HG02852 (cell line): ENCODE measurements at regions not wholly inside any gene's neighbourhood (a gene's known extent, or its start where the extent isn't known, plus 50 kb on each side); places are given as distances from the start of the nearest gene placed in this dataset.

Experiments
- ATAC-seq: cut with Tn5 transposase; IDR thresholded peaks from one replicate; pipeline ENCODE4 v1.9.1; 2021; ENCODE audit warnings: mild to moderate bottlenecking, moderate library complexity; ENCODE audit not compliant: unreplicated experiment

DNA sequence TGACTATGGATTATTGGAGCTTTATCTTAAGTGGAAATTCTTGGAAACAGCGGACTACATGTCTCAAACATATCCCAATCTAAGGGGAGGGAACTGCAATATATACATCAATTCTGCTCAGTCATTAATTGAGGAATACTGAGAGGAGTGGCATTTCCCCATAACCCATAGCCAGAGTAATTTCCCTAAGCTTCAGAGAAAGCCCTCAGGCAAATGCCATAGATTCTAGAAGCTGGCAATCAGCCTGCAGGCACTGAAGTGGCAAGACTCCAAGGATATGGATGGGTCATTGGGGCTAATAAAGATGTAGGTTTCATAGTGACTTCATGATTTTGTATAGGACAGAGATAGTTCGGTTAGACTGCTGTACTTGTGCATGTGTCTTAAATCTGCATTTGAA, 1960.5 kb upstream of the PIK3C3 start:
- ATAC-seq, result no peak

DNA sequence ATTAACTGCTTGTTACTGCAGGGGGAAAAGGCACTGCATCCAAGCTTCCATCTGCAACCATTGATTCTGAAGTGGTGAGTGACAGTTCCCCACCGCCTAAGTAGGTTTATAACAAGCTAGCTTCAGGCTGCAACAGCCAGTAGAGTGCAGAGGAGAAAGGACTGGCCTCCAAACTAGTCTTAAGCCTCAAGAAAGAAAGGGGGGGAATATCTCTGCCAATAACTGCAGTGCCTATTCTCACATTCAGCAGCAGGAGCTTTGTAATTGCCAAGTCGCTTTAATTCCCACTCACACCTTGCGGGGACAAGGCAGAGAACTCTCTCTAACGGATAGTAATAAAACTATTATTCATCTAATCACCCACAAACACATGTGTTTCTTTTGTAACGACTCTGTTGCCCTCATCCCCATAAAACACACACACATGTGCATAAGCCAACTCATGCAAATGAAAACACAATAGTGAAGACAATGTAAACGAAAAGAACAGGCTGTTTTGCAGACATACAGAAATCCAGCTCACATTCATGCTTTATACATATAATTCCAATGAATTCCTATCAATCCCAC, 1963.3 kb upstream of the PIK3C3 start:
- ATAC-seq, result no peak

DNA sequence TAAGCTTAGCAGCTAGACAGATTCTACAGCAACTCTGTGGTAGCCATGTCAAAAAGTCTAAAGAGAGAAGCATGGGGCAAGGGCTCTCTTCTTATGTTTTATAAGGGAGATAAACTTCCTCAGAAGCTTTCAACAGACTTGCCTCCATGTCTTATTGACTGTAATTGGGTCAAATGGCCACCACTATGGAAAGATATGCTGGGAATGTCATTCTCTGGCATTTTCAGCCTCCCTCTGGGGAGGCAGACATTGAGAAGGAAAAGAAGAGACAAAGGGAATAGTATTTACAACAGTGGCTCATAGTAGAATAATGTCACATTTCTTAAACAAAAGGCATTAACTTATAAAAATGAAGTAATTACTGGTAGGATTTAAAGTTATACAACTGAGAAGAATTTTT, 1964.5 kb upstream of the PIK3C3 start:
- no peak for ATAC-seq

DNA sequence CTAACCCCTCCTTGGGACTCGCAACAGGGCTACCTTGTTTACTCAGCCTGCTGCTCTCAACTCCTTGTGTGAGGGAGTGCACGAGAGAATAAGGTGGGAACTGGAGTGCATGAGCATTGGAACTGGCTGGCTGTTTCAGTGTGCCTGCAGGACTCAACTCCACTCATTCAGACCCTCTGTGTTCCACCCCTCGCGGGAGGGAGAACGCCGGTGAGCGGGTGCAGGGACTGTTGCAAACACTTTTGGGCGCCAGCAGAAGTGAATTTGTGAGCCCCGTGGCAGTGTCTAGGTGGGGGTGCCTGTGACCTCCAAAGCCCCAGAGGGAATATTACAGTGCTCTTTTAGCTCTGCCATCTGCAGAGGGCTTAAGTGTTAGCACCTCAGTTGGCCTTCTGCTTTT, 1978.3 kb upstream of the PIK3C3 start:
- ATAC-seq, result no peak

DNA sequence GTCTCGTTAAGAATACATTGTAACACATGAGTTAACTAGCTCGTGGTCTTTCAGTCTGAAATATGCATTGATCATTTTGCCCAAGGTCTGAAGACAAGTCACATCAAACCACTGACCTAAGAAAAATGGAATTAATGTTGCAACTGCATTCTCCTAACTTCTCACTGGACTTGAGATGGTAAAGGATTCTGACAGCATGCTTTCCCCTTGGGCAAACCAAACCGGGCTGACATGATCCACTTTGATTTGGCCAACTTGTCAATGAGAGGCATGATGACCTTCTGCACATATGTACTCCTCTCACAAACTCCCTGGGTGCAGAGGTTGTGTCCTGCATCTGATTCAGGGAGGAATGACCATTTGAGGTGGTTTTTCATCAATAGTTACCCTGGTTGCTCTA, 1982.5 kb upstream of the PIK3C3 start:
- no peak for ATAC-seq

DNA sequence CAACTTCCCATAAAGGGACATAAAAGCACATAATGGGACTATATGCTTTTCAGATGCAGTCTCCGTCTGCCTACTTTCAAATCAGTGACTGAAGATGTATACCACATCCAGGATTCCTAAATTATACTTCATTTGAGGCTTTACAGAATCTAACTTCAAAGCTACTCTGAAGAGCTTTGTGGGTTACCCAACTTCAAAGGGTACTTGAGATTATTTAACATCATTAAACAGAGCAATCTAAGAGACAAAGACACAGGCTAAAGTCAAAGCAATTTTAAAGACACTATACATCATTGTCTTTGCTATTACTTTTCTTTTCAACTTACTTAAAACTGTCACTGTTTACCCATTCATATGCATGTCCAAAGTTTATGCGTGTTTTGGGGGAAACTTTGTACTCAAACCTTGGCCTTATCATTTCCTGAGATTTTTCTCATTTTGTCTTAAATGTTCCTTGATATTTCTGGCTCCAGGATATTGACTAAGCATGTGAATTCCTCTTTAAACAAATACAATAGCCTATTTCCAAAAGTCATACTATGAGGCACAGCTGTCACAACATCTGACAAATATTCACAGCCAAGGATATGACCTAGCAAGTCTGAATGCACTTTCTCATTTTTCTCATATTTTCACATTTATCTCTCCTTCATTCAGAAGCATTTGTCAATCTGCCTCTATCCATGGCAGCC, 1985.1 kb upstream of the PIK3C3 start:
- no peak for ATAC-seq

DNA sequence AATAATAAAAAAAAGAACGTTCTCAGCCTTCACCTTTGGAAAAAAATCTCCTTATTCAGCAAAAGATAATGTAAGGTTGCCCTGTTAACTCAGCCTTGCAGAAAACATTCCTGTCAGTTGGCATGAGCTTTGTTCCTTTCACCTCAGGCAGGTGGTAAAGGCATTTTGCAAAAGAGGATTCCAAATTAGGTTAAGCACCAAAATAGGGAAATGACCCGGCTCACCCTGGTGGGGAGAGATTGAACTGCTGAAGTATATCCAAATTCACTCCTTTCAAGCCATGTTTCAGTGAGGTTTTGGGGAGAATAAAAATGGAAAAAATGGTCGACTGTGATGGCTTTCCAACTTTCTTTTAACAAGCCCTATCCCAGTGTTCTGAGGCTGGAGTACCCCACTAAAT, 1988.8 kb upstream of the PIK3C3 start:
- no peak for ATAC-seq

DNA sequence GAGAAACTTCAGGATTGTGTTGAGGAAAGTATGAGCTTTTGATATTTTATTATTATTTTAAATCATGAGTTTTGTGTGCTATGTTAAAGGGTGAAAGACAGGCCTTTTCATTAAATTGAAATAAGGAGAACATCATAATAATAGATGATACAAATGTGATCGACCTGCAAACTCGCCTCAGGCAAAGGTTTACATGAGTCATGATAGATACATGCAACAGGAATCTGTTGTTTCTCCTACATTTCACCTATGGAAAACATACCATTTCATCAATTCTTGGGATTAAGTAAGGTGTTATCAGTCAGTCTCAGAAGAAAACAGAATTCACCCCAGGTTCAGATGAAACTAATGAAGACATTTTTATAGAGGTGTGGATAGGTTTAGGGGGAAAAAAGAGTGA, 1992.5 kb upstream of the PIK3C3 start:
- ATAC-seq, result no peak

DNA sequence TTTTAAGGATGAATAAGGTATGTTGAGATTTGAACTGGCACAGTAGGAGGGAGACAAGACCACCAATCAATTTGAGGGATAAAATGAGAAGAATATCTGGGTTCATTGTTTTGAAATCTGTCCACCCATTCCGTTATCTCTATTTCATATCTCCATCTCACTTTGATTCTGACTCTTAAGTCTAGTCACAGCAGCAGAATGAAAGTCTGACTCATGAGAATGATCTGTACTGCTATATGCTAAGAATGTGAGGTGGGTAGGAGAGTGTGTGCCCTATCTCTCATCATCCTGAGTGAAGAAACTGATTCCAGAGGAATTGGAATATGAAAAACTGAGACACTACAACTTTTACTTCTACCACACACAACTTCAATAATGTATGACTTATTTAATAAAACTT, 1994.5 kb upstream of the PIK3C3 start:
- ATAC-seq, result no peak

DNA sequence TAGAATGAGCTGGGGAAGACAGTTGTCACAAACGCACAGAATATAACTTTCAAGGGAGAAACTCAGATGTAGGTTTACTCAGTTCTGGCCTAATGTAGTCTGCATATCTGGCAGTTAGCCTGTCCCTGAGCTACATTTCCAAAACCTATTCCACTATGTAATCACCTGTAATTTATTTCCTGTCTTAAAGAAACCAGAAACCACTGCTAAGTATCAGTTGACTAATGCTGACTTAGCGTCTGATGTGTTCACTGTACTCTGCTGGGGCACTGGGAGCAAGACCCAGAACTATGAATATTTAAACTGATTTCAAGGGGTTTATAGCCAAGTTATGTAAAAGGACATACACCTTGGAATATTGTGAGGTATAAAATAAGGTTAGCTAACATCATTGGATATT, 1995.2 kb upstream of the PIK3C3 start:
- ATAC-seq, result no peak

DNA sequence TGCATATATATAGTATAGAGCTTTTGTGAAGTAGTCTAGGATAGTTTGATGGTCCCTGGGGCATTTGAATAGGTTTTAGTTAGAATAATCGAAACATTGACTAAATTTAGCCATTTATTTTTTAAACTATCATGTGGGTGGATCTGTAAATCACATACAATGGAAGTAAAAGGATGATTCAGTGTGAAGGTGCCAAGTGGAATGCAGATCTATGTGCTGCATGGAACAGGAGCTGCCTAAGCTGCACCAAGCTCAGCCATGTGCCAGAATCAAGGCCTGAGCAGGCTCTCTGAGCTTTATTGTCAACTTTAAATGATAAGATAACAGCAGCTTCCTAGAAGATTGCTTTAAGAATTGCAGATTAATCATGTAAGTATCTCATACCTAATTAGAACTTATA, 1996.2 kb upstream of the PIK3C3 start:
- no peak for ATAC-seq

DNA sequence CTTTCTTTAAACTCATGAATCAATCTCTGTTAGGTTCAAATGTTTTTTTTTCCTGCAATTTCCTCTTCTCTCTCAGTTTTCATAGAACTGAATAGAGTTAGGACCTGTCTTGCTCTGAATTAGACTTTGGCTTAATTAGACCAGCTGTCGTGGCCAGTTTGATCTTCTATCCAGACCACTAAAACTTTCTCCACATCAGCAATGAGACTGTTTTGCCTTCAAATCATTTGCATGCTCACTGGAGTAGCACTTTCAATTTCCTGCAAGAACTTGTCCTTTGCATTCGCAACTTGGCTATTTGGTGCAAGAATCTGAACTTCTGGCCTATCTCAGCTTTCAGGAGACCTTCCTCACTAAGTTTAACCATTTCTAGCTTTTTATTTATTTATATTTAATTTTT, 2002.2 kb upstream of the PIK3C3 start:
- no peak for ATAC-seq

DNA sequence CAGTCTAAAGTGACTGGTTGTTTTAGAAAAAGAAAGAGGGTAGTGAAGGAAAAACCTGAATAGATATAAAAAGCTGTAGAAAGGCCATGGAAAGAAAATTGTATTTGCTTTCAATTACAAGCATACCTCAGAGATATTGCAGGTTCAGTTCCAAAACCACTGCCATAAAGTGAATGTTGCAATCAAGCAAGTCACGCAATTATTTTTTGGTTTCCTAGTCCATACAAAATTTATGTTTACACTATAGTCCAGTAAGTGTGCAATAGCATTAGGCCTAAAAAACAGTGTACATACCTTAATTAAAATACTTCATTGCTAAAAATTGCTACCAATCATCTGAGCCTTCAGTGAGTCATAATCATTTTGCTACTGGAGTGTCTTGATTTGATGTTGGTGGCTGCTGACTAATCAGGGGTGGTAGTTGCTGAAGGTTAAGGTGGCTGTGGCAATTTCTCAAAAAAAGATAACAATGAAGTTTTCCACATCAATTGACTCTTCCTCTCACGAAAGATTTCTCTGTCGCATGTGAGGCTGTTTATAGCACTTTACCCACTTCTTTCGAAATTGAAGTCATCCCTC, 2003.8 kb upstream of the PIK3C3 start:
- no peak for ATAC-seq

DNA sequence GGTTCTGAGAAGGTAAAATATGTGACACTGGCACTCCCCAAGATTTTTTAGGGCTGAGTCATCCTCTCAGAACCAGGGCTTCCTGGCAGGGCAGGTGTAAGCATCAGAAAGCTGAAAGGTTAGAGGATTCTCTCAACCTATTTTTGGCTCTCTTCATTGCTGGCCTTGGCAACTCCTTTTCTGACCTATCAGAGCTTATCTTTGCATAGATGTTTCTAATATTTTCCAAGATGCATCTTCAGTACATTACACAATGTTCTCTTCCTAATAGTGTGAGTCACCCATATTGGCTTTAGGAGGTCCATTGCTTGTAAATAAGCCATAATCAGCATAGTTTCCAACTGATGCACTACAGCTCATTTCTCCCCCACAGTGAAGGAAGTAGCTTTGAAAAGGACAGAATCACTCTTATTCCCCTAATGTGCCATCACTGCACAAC, 2008.4 kb upstream of the PIK3C3 start:
- no peak for ATAC-seq

DNA sequence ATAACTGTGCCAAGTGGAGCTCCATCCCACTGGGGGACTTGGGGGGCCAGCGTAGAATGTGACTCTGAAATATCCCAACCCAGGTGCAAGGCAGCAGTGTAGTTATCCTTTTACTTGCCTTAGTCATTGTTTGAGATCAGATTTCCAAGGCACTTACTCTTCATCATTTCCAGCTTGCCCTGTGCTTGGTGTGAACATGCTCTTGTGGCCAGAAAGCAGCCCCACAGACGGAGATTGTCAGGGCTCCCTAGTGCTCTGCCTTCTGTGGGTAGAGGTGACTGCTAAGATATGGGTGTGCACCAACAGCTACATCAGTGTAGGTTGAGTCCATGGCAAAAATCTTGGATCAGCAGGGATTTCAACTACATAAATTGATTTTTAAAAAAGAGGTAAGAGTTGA, 2010.0 kb upstream of the PIK3C3 start:
- no peak for ATAC-seq

DNA sequence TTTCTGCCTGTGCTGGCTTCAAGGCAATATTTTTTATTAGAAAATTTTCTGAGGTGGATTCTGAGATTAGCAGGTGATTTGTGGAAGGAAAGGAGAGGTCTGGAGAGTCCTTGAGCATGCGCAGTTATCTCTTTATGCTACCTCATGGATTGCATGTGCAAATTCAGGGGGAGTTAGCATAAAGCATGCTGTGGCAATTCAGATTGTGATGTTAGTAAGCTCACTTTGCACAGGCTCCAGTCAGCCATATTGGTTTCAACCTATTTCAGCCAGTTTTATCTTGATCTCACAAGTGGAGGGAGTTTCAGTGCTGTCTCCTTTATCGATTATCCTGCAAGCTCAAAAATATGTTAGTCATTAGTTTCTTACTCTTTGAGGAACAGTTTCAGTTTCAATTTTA, 2012.3 kb upstream of the PIK3C3 start:
- no peak for ATAC-seq

DNA sequence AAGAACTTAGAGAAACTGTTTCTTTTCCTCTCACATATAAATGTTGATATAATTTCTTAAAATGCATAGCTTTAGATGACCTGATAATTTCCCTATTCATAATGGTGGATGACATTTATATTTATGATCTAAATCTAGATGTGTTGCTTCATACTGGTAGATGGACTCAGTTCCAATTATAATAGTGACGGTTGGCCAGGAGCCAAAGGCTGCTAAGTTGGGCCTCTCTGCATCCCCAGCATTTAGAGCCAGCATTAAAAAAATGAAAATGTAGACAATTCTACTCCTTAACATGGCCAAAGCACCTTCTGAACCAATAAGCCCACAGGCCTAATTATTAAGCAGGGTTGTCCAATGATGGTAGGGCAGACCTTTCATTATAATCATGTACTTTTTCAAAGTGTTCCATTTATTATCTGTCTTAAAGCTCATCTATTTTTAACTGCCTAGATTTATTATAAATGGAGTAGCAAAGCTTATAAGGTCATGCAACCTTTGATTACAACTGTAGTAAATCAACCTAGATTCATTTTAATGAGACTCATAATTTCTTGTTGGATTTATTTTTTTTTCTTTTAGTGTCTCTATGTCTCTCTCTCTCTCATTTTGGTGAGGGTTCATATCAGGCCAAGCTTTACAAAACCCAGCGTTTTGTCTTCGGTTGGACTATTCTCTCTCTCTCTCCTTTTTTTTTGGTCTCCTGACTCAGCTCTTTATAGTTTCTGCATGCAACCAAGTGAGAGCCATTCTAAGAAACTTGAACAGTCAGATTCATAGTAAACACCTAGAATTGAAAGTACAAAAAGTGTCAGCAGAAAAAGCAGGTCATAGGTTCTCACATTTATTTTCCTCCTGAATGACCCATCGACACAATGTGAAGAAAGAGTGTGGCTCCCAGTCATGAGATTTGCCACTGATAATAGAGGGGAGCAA, 2016.1 kb upstream of the PIK3C3 start:
- ATAC-seq, result no peak

DNA sequence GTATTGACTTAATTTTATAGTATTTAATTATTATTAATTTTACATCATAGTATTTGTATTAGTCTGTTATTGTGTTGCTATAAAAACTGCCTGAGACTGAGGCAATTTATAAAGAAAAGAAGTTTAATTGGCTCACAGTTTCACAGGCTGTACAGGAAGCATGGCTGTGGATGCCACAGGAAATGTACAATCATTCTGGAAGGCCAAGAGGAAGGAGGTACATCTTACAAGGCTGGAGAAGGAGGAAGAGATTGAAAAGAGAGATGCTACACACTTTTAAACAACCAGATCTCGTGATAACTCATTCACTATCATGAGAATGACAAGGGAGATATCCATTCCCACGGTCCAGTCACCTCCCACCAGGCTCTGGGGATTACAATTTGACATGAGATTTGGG, 2019.4 kb upstream of the PIK3C3 start:
- no peak for ATAC-seq

DNA sequence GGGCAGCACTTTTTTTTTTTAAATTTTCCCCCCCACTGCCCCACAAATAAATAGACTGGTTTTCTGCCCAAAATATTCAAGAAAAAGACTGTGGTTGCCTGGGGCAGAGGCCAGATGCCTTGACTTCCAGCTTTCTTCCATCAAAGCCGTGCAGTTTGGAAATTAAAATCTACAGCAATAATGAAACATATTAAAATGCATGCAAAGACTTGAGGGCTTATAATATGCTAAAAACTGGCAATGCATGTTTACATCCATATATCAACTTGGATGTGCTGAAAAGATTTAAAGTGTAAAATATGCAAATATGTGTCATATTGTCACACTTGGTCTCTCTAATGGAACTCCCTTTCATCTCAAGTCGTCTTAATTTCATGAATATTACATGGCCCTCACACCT, 2036.2 kb upstream of the PIK3C3 start:
- ATAC-seq, result no peak

DNA sequence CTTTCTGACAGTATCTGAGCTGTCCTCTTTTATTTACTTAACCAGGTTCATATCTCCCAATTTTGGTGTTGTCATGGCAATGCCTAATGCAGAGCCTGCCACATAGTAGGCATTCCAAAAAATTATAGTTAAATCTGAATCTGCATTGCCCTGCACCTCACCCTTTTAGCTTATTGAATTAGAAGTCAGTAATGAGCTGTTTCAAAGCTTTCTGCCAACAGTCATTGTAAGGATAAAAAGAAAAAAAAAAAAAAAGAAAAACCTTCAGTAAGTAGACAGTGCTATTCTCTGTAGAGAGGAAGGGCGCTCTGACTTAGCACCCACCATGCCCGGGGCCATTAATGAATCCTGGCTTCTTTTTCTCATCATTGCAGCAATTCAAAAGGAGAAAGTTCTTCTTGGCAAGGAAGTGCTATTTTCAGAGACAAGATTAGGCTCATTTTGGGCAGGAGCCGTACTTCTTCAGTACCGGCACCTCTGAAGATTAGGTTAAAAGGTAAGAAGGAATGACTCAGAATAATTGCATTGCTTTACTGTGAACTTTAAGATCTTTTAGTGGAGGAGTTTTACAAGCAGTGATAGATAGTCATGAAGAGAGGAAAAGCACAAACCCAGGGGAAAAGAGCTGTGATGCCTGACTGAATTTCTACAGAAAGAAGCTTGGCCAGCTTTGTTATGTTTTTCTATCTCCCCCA, 2041.2 kb upstream of the PIK3C3 start:
- ATAC-seq, result no peak

DNA sequence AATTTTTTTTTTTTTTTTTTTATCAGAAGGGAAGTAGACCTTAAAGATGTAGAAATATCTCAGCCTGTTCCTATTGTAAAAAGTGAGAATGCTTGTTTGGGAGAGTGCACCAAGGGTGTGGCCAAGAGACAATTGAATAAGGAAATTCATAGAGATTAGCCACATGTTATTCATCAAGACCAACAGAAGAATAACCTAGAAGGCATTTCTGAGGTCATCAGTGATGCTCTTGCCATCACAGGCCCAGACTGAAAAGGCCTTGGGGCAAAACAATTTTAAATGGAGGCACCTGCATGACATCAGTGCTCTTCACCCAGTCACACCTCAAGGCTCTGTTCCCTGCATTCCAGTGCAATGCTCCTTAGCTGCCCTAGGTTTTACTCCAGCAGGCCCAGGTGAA, 2043.3 kb upstream of the PIK3C3 start:
- ATAC-seq, result no peak
